DND-41 (cell line): ENCODE measurements at regions not wholly inside any gene's neighbourhood (a gene's known extent, or its start where the extent isn't known, plus 50 kb on each side); places are given as distances from the start of the nearest gene placed in this dataset.

Source experiments
- ATAC-seq: fragments of 200-7000 bp; cut with Tn5 transposase; 3 replicates; pipeline ENCODE4 v1.9.1; 2021; ENCODE audit warnings: low read depth; ENCODE audit not compliant: insufficient read depth
- DNase-seq: peaks from one replicate; pipeline ENCODE4 v3.0.0-alpha.2; 2020
- H2AFZ ChIP-seq: 2 replicates; pipeline ENCODE4 v1.6.0; 2012; ENCODE audit warnings: low read depth, low read length
- H3K27ac ChIP-seq: 2 replicates; pipeline ENCODE4 v1.5.1; 2012; ENCODE audit warnings: low read length, inconsistent platforms
- H3K27me3 ChIP-seq: fragments of 200-600 bp; sonication (generic); 2 replicates; pipeline ENCODE4 v1.6.0; 2012; ENCODE audit warnings: low read length, mild to moderate bottlenecking, inconsistent platforms; ENCODE audit not compliant: insufficient read depth, poor library complexity
- H3K36me3 ChIP-seq: 2 replicates; pipeline ENCODE4 v1.5.1; 2012; ENCODE audit warnings: low read length, inconsistent platforms; ENCODE audit not compliant: insufficient read depth
- H3K4me1 ChIP-seq: 2 replicates; pipeline ENCODE4 v1.5.1; 2012; ENCODE audit warnings: mild to moderate bottlenecking, low read length; ENCODE audit not compliant: insufficient read depth
- H3K4me2 ChIP-seq: 2 replicates; pipeline ENCODE4 v1.6.0; 2012; ENCODE audit warnings: mild to moderate bottlenecking, moderate library complexity, low read length, inconsistent platforms; ENCODE audit not compliant: insufficient read depth
- H3K4me3 ChIP-seq, 2 experiments: fragments of 200-600 bp in 1 of 2; shearing (Covaris generic) in 1 of 2; 2 replicates each; pipeline ENCODE4 v1.5.1; 2012 to 2016; ENCODE audit warnings: inconsistent platforms in 2 of 2, low read length in 2 of 2, mild to moderate bottlenecking in 2 of 2, low read depth in 1 of 2, moderate library complexity in 1 of 2
- H3K79me2 ChIP-seq: 2 replicates; pipeline ENCODE4 v1.6.0; 2012; ENCODE audit warnings: low read length, inconsistent platforms; ENCODE audit not compliant: insufficient read depth
- H3K9ac ChIP-seq: 2 replicates; pipeline ENCODE4 v1.6.0; 2012; ENCODE audit warnings: low read depth, mild to moderate bottlenecking, inconsistent platforms, low read length, moderate library complexity
- H3K9me3 ChIP-seq: 2 replicates; pipeline ENCODE4 v1.5.1; 2012; ENCODE audit warnings: low read length, moderate library complexity, mild to moderate bottlenecking, inconsistent platforms; ENCODE audit not compliant: insufficient read depth, severe bottlenecking
- H4K20me1 ChIP-seq: 2 replicates; pipeline ENCODE4 v1.6.0; 2012; ENCODE audit warnings: low read length; ENCODE audit not compliant: insufficient read depth
- CTCF ChIP-seq: IDR thresholded peaks from 2 replicates; pipeline ENCODE4 v1.5.1; 2012; ENCODE audit warnings: borderline replicate concordance, low read length, moderate library complexity, mild to moderate bottlenecking; ENCODE audit not compliant: poor library complexity, severe bottlenecking; ENCODE audit errors: extremely low read depth
- EZH2 ChIP-seq: IDR thresholded peaks from 3 replicates; pipeline ENCODE4 v1.6.1; 2012; ENCODE audit warnings: borderline replicate concordance, low read depth, mild to moderate bottlenecking, moderate library complexity, low read length, inconsistent platforms; ENCODE audit not compliant: severe bottlenecking

DNA sequence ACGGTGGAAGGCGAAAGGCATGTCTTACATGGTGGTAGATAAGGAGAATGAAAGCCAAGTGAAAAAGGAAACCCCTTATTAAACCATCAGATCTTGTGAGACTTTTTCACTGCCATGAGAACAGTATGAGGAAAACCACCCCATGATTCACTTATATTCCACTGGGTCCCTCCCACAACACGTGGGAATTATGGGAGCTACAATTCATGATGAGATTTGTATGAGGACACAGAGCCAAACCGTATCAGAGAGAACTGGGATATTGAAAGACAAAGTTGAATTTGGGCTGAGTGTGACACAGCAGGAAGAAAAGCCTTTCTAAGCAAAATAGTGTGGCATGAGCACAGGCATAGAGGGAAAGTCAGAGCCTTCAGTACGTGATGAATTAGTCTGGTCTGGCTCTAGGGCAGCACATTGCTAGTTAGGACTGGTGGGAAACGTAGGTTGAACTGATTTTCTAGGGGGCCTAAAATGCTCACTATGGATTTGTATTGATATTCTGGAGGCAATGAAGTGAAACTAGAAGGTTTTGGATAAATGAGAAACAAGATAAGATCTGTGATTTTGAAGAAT is 84.8 kb upstream of the RND3 start:
- ATAC-seq: no peak
- H3K9ac ChIP-seq: no peak overlapping the region

GRCh38 chr2:150571121-150571520 is 83.7 kb upstream of the RND3 start:
- Histone ChIP-seq H3K9me3 (no peaks in the 10 kb centered on the region), H3K9ac (no peak overlapping the region), H3K4me1 (no peaks in the 10 kb centered on the region), H3K36me3 (no peaks in the 10 kb centered on the region), H3K79me2 (no peaks in the 10 kb centered on the region), H4K20me1 (no peaks in the 10 kb centered on the region), H2AFZ (no peak overlapping the region), H3K27me3 (no peaks in the 10 kb centered on the region), H3K4me2 (no peak overlapping the region), H3K27ac (no peak overlapping the region), H3K4me3 (no peak overlapping the region)
- ATAC-seq: no peak
- TF ChIP-seq CTCF (no peak), EZH2 (no peak)
- DNase-seq: no peak

More for the DNA sequence above, 84.8 kb upstream of the RND3 start:
- Histone ChIP-seq H4K20me1 (no peaks in the 10 kb centered on the region), H3K27me3 (no peaks in the 10 kb centered on the region), H3K4me2 (no peak overlapping the region), H3K27ac (no peak overlapping the region), H3K36me3 (no peaks in the 10 kb centered on the region), H3K4me3 (no peak overlapping the region), H3K4me1 (no peaks in the 10 kb centered on the region), H3K9me3 (peaks cover 1% of the 10 kb centered on the region), H3K79me2 (no peaks in the 10 kb centered on the region), H2AFZ (no peak overlapping the region)
- DNase-seq: no peak
- TF ChIP-seq CTCF: no peak
- no peak for TF ChIP-seq EZH2

GRCh38 chr2:150570712-150571111 is 83.2 kb upstream of the RND3 start:
- H3K27ac ChIP-seq: no peak overlapping the region
- H3K36me3 ChIP-seq: no peaks in the 10 kb centered on the region
- ATAC-seq: no peak
- no peaks in the 10 kb centered on the region for H3K4me1 ChIP-seq
- no peaks in the 10 kb centered on the region for H4K20me1 ChIP-seq
- H3K9me3 ChIP-seq: no peaks in the 10 kb centered on the region
- no peak for TF ChIP-seq EZH2
- no peak for TF ChIP-seq CTCF
- no peak overlapping the region for H3K9ac ChIP-seq
- H3K27me3 ChIP-seq: no peaks in the 10 kb centered on the region
- no peak for DNase-seq
- H2AFZ ChIP-seq: no peak overlapping the region
- no peak overlapping the region for H3K4me3 ChIP-seq
- H3K79me2 ChIP-seq: no peaks in the 10 kb centered on the region
- no peak overlapping the region for H3K4me2 ChIP-seq

- Histone ChIP-seq H3K4me2 (no peak overlapping the region), H2AFZ (no peak overlapping the region), H3K36me3 (no peaks in the 10 kb centered on the region), H3K9ac (no peak overlapping the region), H3K27ac (no peak overlapping the region), H3K79me2 (no peaks in the 10 kb centered on the region), H3K27me3 (no peaks in the 10 kb centered on the region), H3K9me3 (no peaks in the 10 kb centered on the region), H3K4me3 (no peak overlapping the region), H3K4me1 (no peaks in the 10 kb centered on the region), H4K20me1 (no peaks in the 10 kb centered on the region)
- ATAC-seq: no peak
- TF ChIP-seq EZH2: no peak
- no peak for TF ChIP-seq CTCF
- DNase-seq: no peak
These were observed 82.3 kb upstream of the RND3 start for GRCh38 chr2:150569761-150570160.
